Stomach (tissue), 8 donors: ENCODE measurements at regions not wholly inside any gene's neighbourhood (a gene's known extent, or its start where the extent isn't known, plus 50 kb on each side); places are given as distances from the start of the nearest gene placed in this dataset.

Source experiments
- DNase-seq, 2 donors: peaks; one replicate each; pipeline versions ENCODE4 v3.0.0 to v3.0.0-alpha.2; 2013 to 2019
- H3K27ac ChIP-seq, 5 donors: fragments of 200-600 bp in 4 of 5; sonication (generic) in 4 of 5; one replicate each; pipeline ENCODE4 v1.5.1; 2013 to 2019; ENCODE audit warnings: mild to moderate bottlenecking in 1 of 5, moderate library complexity in 1 of 5
- H3K27me3 ChIP-seq, 3 donors: fragments of 200-600 bp; sonication (generic); one replicate each; pipeline ENCODE4 v1.5.1; 2017 to 2019; ENCODE audit warnings: mixed run types in 1 of 3
- H3K36me3 ChIP-seq, 4 donors: fragments of 200-600 bp; sonication (generic); 1 replicate in 3 of 4; 2 replicates in 1 of 4; pipeline ENCODE4 v1.5.1; 2016 to 2019
- H3K4me1 ChIP-seq, 4 donors: fragments of 200-600 bp; sonication (generic); one replicate each; pipeline ENCODE4 v1.5.1; 2016 to 2019
- H3K4me3 ChIP-seq, 4 donors: fragments of 200-600 bp; sonication (generic) in 3 of 4; one replicate each; pipeline ENCODE4 v1.5.1; 2016 to 2019; ENCODE audit warnings: mild to moderate bottlenecking in 1 of 4
- H3K9me3 ChIP-seq, 4 donors: fragments of 200-600 bp; sonication (generic); one replicate each; pipeline ENCODE4 v1.5.1; 2016 to 2019
- EP300 ChIP-seq: sonication (generic); formaldehyde crosslinking; IDR thresholded peaks from one replicate; pipeline ENCODE4 v1.6.1; 2017; ENCODE audit warnings: antibody characterized with exemption
- POLR2A ChIP-seq, 4 donors: fragments of 450-650 bp; IDR thresholded peaks; one replicate each; pipeline ENCODE4 v1.6.1; 2016; ENCODE audit warnings: antibody characterized with exemption in 4 of 4, control low read depth in 2 of 4, mild to moderate bottlenecking in 1 of 4, moderate library complexity in 1 of 4
- POLR2AphosphoS5 ChIP-seq, 3 donors: sonication (generic); formaldehyde crosslinking; IDR thresholded peaks; one replicate each; pipeline ENCODE4 v1.6.1; 2016; ENCODE audit warnings: antibody characterized with exemption in 3 of 3
- WGBS, 5 donors: extraction: QIAGEN DNeasy Blood & Tissue Kit in 3 of 5; methylation state at CpG; one replicate each; pipeline versions ENCODE4 v1.1.5 to v1.1.7; 2013 to 2018; 5-methylcytosine and 5-hydroxymethylcytosine counted together
- intact Hi-C: fragments of 100-400 bp; cut with DNase I; formaldehyde crosslinking; loops from one replicate; pipeline ENCODE4 v1.15.1; 2023; ENCODE audit warnings: low total_unique reads
- TF ChIP-seq, protein P1 (sequence below), 7 experiments: fragments of 450-650 bp in 4 of 7; fragments of 200-600 bp in 3 of 7; sonication (generic) in 3 of 7; IDR thresholded peaks; one replicate each; pipeline ENCODE4 v1.5.1; 2016 to 2019; ENCODE audit warnings: antibody characterized with exemption in 7 of 7, control low read depth in 2 of 7, mild to moderate bottlenecking in 1 of 7
- donor health status: healthy with polysubstance abuse.
- donor health status: Bipolar disorder and iron deficiency.
- donor health status: healthy.

DNA sequence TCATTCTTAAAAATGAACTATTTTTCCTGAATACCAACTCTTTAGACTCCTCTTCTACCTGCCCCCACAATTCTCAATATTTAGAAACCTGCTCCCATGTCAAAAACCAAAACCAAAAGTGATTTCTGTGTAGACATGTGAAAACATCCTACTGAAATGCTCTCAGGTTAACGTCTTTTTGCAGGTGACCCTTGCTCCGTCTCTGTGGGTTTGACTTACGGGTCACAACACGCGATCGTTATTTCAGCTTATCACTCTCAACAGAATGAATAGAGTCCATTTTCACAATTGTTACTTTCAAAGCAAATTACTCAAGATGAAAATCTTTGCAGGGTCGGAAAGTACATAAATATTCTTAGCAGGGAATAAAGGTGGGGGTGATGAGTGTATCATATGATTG lies 456.3 kb upstream of the SGCD start:
- H3K27ac ChIP-seq: no peak overlapping the region
- intact Hi-C loops: no loop called here
- TF ChIP-seq EP300: no peak

DNA sequence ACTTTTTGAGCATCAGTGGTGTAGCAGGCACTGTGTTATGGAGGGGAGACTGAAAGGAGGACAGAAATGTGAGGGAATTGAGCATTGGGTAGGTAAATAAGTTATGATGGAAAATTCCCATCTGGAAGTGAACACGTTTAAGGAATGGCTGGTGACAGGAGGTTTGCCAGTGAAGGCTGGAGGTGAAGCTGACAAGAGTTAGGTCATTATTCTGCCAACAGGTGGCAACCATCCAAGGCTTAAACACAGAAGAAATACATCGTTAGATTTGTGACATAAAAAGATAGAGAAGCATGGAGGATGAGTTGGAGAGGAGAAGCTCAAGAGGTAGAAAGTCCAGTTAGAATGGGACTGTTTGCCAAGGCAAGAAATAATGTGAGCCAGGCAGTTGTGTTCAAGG lies 455.3 kb upstream of the SGCD start:
- Histone ChIP-seq H3K36me3 (no peaks in the 10 kb centered on the region), H3K27ac (no peak overlapping the region), H3K4me3 (no peak overlapping the region), H3K9me3 (peaks cover 0 to 3% (median 0%) of the 10 kb centered on the region in 4 donors), H3K4me1 (no peaks in the 10 kb centered on the region), H3K27me3 (peaks cover 0 to 6% (median 0%) of the 10 kb centered on the region in 3 donors)
- WGBS, 5 donors: 41 to 57% (median 55%) methylated on average over 2 of the region's 2 CpGs
- TF ChIP-seq, protein P1, sequence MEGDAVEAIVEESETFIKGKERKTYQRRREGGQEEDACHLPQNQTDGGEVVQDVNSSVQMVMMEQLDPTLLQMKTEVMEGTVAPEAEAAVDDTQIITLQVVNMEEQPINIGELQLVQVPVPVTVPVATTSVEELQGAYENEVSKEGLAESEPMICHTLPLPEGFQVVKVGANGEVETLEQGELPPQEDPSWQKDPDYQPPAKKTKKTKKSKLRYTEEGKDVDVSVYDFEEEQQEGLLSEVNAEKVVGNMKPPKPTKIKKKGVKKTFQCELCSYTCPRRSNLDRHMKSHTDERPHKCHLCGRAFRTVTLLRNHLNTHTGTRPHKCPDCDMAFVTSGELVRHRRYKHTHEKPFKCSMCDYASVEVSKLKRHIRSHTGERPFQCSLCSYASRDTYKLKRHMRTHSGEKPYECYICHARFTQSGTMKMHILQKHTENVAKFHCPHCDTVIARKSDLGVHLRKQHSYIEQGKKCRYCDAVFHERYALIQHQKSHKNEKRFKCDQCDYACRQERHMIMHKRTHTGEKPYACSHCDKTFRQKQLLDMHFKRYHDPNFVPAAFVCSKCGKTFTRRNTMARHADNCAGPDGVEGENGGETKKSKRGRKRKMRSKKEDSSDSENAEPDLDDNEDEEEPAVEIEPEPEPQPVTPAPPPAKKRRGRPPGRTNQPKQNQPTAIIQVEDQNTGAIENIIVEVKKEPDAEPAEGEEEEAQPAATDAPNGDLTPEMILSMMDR (IDR thresholded peaks at IDR 0.05): no peak
- TF ChIP-seq POLR2AphosphoS5 (IDR thresholded peaks at IDR 0.05): no peak
- no peak for TF ChIP-seq POLR2A (IDR thresholded peaks at IDR 0.05)
- TF ChIP-seq EP300: no peak
- DNase-seq: no peak
- intact Hi-C loops: no loop called here

More for the DNA sequence above, 456.3 kb upstream of the SGCD start:
- H3K4me1 ChIP-seq: no peaks in the 10 kb centered on the region
- no peaks in the 10 kb centered on the region for H3K36me3 ChIP-seq
- 28 to 58% (median 33%) methylated on average over 7 of the region's 7 CpGs for WGBS, 5 donors
- peaks cover 0 to 3% (median 0%) of the 10 kb centered on the region in 4 donors for H3K9me3 ChIP-seq
- H3K27me3 ChIP-seq: peaks cover 0 to 6% (median 0%) of the 10 kb centered on the region in 3 donors
- H3K4me3 ChIP-seq: no peak overlapping the region
- DNase-seq: no peak

DNA sequence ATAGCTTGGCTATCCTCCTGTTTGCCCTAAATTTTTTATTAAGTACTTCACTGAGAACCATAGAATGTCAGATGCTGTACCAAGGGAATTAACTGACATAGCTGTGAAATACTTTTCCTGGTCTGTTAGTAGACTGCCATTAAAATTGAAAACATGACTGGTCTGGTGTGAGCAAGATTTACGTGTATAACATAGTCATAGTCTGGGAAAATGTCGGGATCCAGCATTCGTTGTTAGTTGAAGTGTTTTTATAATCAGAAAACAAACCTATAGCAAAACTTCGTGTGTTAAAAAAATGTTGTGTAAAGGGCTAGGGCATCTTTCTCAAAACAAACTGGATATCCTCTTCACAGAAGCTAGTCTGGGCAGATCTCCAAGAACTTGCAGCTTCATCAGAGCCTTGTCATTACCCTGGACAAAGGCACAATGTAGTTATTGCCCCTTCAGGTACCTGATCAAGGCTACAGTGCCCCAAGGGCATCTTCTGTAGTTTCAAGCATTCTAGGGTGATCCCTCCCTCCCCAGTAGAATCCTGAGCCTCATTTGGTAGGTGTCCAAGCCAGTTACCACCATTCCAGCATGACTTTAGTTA lies 454.2 kb upstream of the SGCD start:
- Histone ChIP-seq H3K27ac (no peak overlapping the region), H3K27me3 (peaks cover 0 to 6% (median 0%) of the 10 kb centered on the region in 3 donors), H3K4me3 (no peak overlapping the region), H3K36me3 (no peaks in the 10 kb centered on the region), H3K4me1 (no peaks in the 10 kb centered on the region), H3K9me3 (peaks cover 0 to 3% (median 0%) of the 10 kb centered on the region in 4 donors)
- 54 to 67% (median 56%) methylated on average over 4 of the region's 4 CpGs for WGBS, 5 donors
- intact Hi-C loops: no loop called here
- TF ChIP-seq POLR2A (IDR thresholded peaks at IDR 0.05): no peak
- TF ChIP-seq, protein P1 (IDR thresholded peaks at IDR 0.05): no peak
- TF ChIP-seq EP300: no peak
- TF ChIP-seq POLR2AphosphoS5 (IDR thresholded peaks at IDR 0.05): no peak
- peak in 1 of 2 donors; percentile 6 for DNase-seq

DNA sequence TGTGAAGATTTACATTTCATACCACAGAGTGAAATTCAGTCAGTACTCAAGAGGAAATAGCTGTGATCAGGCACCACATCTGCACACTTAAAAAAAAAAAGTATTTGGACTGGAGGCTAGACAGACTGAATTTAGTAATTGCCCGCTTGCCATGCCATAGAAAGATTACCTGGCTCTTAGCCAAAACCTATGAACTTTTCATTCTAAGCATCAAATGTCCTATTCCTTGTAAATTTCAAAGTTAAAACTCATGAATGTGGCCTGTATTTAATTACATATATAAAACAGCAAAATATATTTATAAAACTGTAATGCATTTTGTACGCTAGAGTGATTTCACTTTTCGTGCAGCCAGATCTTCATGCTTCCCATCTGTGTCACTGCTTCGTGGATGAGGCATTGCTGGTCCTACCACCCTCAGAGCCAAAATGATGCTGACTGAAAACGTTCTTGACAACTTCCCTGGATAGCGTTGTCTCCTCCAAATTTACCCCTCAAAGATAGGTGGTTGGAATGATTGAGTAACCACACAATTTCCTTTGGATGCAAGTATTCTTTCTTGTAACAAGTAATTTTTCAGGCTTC lies 447.9 kb upstream of the SGCD start:
- Histone ChIP-seq H3K9me3 (no peaks in the 10 kb centered on the region), H3K4me1 (no peaks in the 10 kb centered on the region), H3K27me3 (no peaks in the 10 kb centered on the region), H3K27ac (no peak overlapping the region), H3K4me3 (no peak overlapping the region), H3K36me3 (no peaks in the 10 kb centered on the region)
- TF ChIP-seq EP300 (no peak), POLR2AphosphoS5 (IDR thresholded peaks at IDR 0.05) (no peak), POLR2A (IDR thresholded peaks at IDR 0.05) (no peak)
- TF ChIP-seq, protein P1 (IDR thresholded peaks at IDR 0.05): no peak
- intact Hi-C loops: no loop called here
- WGBS, 5 donors: 68 to 78% (median 74%) methylated on average over 6 of the region's 6 CpGs
- no peak for DNase-seq

DNA sequence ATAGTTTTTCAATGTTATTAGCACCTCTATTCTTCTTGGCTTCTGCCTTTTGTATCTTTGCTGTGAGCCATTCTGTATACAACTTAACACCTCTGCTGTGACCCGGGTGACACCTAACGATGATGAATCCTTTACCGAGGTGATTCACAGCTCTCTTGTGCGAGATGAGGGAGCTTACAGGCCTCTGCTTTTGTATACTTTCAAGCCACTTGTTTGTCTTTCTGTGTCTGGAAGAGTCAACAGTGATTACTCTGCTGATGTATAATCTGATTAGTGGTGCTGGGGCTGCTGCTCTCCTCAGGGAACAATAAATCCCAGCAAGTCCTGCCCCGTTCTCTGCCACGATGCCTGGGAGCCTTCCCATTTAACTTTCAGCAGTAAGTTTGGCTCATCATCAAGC lies 442.9 kb upstream of the SGCD start:
- H3K36me3 ChIP-seq: no peaks in the 10 kb centered on the region
- 6 to 20% (median 11%) methylated on average over 6 of the region's 6 CpGs for WGBS, 5 donors
- H3K9me3 ChIP-seq: no peaks in the 10 kb centered on the region
- H3K4me3 ChIP-seq: no peak overlapping the region
- intact Hi-C loops: no loop called here
- peak in 1 of 2 donors; percentile 4 for DNase-seq
- no peaks in the 10 kb centered on the region for H3K4me1 ChIP-seq
- no peaks in the 10 kb centered on the region for H3K27me3 ChIP-seq
- no peak overlapping the region for H3K27ac ChIP-seq
- TF ChIP-seq, protein P1 (IDR thresholded peaks at IDR 0.05): no peak
- TF ChIP-seq POLR2AphosphoS5 (IDR thresholded peaks at IDR 0.05): no peak
- no peak for TF ChIP-seq POLR2A (IDR thresholded peaks at IDR 0.05)
- no peak for TF ChIP-seq EP300
